ENCODE measurements at regions not wholly inside any gene's neighbourhood (a gene's known extent, or its start where the extent isn't known, plus 50 kb on each side); places are given as distances from the start of the nearest gene placed in this dataset.
"Not testable (repeated sequence)": the region's sequence is repeated elsewhere in the genome, so short reads cannot be mapped to it uniquely, and the experiment has no call there.

- in situ Hi-C loops (cut with HindIII; ENCODE audit: low sequenced_read_pairs) = no loop called here
These were observed 96.8 kb upstream of the USP24 start for GRCh38 chr1:55311979-55312378.

- in situ Hi-C loops (cut with HindIII; ENCODE audit: low sequenced_read_pairs) = no loop called here
These were observed 96.0 kb upstream of the USP24 start for GRCh38 chr1:55311057-55311641.

- in situ Hi-C loops (cut with HindIII; ENCODE audit: low sequenced_read_pairs) = no loop called here
These were observed 95.4 kb upstream of the USP24 start for GRCh38 chr1:55310505-55310971.

GRCh38 chr1:55309786-55310504, 94.8 kb upstream of the USP24 start:
- in situ Hi-C loops (cut with HindIII; ENCODE audit: low sequenced_read_pairs) = no loop called here

GRCh38 chr1:55309053-55309452, 93.9 kb upstream of the USP24 start:
- in situ Hi-C loops (cut with HindIII; ENCODE audit: low sequenced_read_pairs) = no loop called here

GRCh38 chr1:55305735-55306134, 90.6 kb upstream of the USP24 start:
- in situ Hi-C loops (cut with HindIII; ENCODE audit: low sequenced_read_pairs) = no loop called here

- in situ Hi-C loops (cut with HindIII; ENCODE audit: low sequenced_read_pairs) = no loop called here
These were observed 89.1 kb upstream of the USP24 start for GRCh38 chr1:55304229-55304740.

GRCh38 chr1:55302972-55303371, 87.8 kb upstream of the USP24 start:
- in situ Hi-C loops (cut with HindIII; ENCODE audit: low sequenced_read_pairs) = no loop called here

GRCh38 chr1:55301912-55302311, 86.7 kb upstream of the USP24 start:
- in situ Hi-C loops (cut with HindIII; ENCODE audit: low sequenced_read_pairs) = no loop called here

- in situ Hi-C loops (cut with HindIII; ENCODE audit: low sequenced_read_pairs) = no loop called here
These were observed 85.8 kb upstream of the USP24 start for GRCh38 chr1:55300975-55301374.

- in situ Hi-C loops (cut with HindIII; ENCODE audit: low sequenced_read_pairs) = no loop called here
These were observed 83.2 kb upstream of the USP24 start for GRCh38 chr1:55298167-55298894.

GRCh38 chr1:55296247-55296646, 81.1 kb upstream of the USP24 start:
- in situ Hi-C loops (cut with HindIII; ENCODE audit: low sequenced_read_pairs) = not testable (repeated sequence)

- in situ Hi-C loops (cut with HindIII; ENCODE audit: low sequenced_read_pairs) = loop anchor here (10.0 kb wide), 1 partner anchor 1295 kb away; no protein-coding TSS in a partner anchor
These were observed 74.5 kb upstream of the USP24 start for GRCh38 chr1:55289614-55290013.

- in situ Hi-C loops (cut with HindIII; ENCODE audit: low sequenced_read_pairs) = loop anchor here (10.0 kb wide), 1 partner anchor 1296 kb away; no protein-coding TSS in a partner anchor
These were observed 73.9 kb upstream of the USP24 start for GRCh38 chr1:55289042-55289441.

- in situ Hi-C loops (cut with HindIII; ENCODE audit: low sequenced_read_pairs) = loop anchor here (10.0 kb wide), 1 partner anchor 1297 kb away; no protein-coding TSS in a partner anchor
These were observed 73.1 kb upstream of the USP24 start for GRCh38 chr1:55288245-55288644.

GRCh38 chr1:55287723-55288122, 72.6 kb upstream of the USP24 start:
- in situ Hi-C loops (cut with HindIII; ENCODE audit: low sequenced_read_pairs) = loop anchor here (10.0 kb wide), 1 partner anchor 1297 kb away; no protein-coding TSS in a partner anchor

GRCh38 chr1:55286856-55287602, 71.9 kb upstream of the USP24 start:
- in situ Hi-C loops (cut with HindIII; ENCODE audit: low sequenced_read_pairs) = loop anchor here (10.0 kb wide), 1 partner anchor 1298 kb away; no protein-coding TSS in a partner anchor

GRCh38 chr1:55285834-55286233, 70.7 kb upstream of the USP24 start:
- in situ Hi-C loops (cut with HindIII; ENCODE audit: low sequenced_read_pairs) = loop anchor here (10.0 kb wide), 1 partner anchor 1299 kb away; no protein-coding TSS in a partner anchor

- in situ Hi-C loops (cut with HindIII; ENCODE audit: low sequenced_read_pairs) = loop anchor here (5.0 to 10.0 kb wide), 2 partner anchors 52 to 1300 kb away; no protein-coding TSS in a partner anchor
These were observed 69.7 kb upstream of the USP24 start for GRCh38 chr1:55284856-55285255.

- in situ Hi-C loops (cut with HindIII; ENCODE audit: low sequenced_read_pairs) = loop anchor here (5.0 to 10.0 kb wide), 2 partner anchors 55 to 1303 kb away; no protein-coding TSS in a partner anchor
These were observed 66.9 kb upstream of the USP24 start for GRCh38 chr1:55282058-55282457.

All from endothelial cell of hepatic sinusoid (primary cell).